Stimulated activated CD4-positive, alpha-beta T cell treated with anti-CD3 and anti-CD28 coated beads, Interleukin-15, amount 100 ng/mL, for 24 hours (primary cell): ENCODE measurements at regions not wholly inside any gene's neighbourhood (a gene's known extent, or its start where the extent isn't known, plus 50 kb on each side); places are given as distances from the start of the nearest gene placed in this dataset.

Experiments used
- DNase-seq: peaks from one replicate; pipeline ENCODE4 v3.0.0-alpha.2; 2020

DNA sequence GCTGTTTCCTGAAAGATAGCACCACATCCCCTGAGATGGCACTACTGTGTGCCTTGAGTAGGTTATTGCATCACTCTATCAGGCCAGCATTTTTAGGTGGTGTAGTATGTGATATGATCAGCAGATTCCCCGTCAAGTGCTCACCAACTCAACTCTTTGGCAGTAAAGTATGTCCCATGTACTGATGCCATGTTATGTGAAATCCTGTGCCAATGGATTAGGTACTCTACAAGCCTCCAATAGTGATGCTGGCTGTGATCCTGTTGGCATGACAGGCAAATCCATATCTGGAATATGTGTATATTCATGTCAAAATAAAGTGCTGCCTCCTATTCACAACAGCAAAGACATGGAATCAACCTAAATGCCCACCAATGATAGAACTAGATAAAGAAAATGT, 137.2 kb upstream of the CAMK1G start:
- DNase-seq, result no peak

DNA sequence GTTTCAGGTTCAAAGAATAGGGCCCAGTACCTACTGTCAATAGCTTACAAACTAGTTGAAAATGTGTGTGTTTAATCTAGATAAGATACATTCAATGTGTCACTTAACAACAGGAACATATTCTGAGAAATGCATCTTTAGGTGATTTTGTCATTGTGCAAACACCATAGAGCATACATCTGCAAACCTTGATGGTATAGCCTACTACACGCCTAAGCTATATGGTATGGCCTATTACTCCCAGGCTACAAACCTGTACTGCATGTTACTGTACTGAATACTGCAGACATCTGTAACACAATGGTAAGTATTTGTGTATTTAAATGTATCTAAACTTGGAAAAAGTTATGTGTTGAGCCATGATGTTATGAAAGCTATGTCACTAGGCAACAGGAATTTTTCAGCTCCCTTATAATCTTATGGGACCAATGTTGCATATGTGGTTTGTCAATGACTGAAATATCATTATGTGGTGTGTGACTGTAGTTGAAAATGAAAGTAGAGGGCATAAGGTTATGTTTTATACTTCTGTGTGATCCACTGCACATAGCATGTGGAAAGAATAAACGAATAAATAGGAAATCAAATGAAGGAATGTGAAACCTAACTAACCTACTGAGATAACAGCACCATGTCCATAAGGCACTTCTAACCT, 129.0 kb upstream of the CAMK1G start:
- no peak for DNase-seq

GRCh38 chr1:209455145-209455544, 128.4 kb upstream of the CAMK1G start:
- no peak for DNase-seq

DNA sequence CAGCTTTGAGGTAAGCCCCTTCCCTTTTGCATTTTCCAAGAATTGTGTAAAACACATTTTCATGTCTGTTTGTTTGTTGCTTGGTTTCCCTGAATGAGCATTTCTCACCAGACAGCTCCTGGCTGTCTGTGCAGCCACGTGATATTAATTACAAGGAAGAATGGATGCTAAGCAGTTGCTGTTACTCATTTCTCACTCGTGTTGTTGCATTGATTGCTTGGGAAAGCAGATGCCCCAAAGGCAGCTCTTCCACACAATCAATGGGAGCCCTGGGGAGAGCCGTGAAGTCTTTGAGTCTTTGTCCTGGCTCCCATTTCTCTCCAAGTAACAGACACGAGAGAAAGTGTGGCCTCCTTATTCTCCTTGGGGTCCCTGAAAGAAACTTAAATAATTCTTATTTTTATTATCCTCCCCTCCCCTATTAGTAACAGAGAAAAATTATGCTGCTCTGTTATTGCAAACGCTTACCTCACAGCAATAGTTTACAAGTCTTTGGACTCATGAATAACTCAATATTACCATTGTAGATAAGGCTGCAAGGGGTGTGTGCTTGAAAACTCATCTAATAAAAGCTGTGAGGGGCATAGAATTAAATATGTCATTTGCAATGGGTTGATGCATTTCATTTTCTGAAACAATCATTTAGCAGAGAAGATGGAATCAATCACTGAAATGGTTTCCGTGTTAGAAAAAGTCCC, 127.7 kb upstream of the CAMK1G start:
- no peak for DNase-seq

DNA sequence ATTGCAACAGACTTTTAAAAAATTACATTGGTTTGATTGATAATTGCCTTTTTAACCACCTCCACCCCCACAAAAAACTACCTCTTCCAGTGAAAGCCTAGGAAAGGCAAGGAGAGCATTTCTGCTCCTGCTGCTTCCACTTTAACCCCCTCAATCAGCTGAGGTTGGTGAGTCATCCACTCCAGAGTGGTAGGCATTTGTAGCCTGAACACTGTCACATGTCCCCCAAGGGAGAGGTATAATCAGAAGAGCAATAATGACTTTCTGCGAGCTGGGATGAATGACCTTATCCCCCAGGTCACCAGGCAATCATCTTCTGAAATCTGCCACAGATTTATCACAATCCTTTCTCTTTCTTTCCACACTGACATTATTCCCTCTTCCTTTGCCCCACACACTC, 126.6 kb upstream of the CAMK1G start:
- no peak for DNase-seq

GRCh38 chr1:209457401-209458125, 126.0 kb upstream of the CAMK1G start:
- DNase-seq, result no peak

GRCh38 chr1:209458921-209459320, 124.6 kb upstream of the CAMK1G start:
- no peak for DNase-seq

- no peak for DNase-seq
Observed at GRCh38 chr1:209461168-209461567, 122.3 kb upstream of the CAMK1G start.

GRCh38 chr1:209462433-209462832, 121.1 kb upstream of the CAMK1G start:
- no peak for DNase-seq

- no peak for DNase-seq
Observed at GRCh38 chr1:209463441-209463840, 120.1 kb upstream of the CAMK1G start.

GRCh38 chr1:209473025-209473424, 110.5 kb upstream of the CAMK1G start:
- no peak for DNase-seq

GRCh38 chr1:209480345-209480744, 103.2 kb upstream of the CAMK1G start:
- no peak for DNase-seq

GRCh38 chr1:209483691-209484090, 99.8 kb upstream of the CAMK1G start:
- no peak for DNase-seq

- DNase-seq, result no peak
Observed at GRCh38 chr1:209484429-209484828, 99.1 kb upstream of the CAMK1G start.

GRCh38 chr1:209485167-209485566, 98.3 kb upstream of the CAMK1G start:
- no peak for DNase-seq

GRCh38 chr1:209485751-209486150, 97.8 kb upstream of the CAMK1G start:
- no peak for DNase-seq

DNA sequence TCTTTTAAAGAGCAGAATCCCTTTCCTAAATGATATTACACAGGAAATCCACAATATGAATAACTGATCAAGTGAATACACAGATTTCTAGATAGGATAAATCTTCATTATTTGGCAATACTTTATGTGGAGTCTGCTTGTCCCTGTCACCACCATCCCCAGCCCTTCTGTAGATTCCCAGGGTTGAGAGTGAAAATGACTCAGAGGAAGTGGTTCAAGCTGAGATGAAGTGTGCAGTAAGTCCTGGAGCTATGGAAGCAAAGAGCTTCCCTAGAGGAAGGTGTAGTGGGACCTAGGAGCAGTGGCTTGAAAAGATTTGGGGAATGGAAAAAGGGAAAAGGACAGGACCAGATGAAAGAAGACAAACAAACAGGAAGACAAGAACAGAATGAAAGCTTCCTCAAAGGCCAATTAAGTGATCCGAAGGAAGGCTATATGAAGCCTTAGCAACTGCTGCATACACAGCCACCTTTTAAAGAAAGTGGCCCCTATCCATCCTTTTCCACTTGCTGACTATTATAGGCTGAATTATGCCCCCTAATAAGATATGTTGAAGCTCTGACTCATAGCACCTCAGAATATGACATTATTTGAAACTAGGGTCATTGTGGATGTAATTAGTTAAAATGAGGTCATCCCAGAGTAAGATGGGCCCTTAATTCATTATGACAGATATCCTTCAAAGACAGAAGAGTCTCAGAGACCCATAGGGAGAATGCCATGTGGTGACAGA, 96.5 kb upstream of the CAMK1G start:
- no peak for DNase-seq

- DNase-seq, result no peak
Observed at GRCh38 chr1:209490013-209490412, 93.5 kb upstream of the CAMK1G start.

GRCh38 chr1:209491031-209491430, 92.5 kb upstream of the CAMK1G start:
- DNase-seq, result no peak

- DNase-seq, result no peak
Observed at GRCh38 chr1:209491496-209491895, 92.0 kb upstream of the CAMK1G start.

DNA sequence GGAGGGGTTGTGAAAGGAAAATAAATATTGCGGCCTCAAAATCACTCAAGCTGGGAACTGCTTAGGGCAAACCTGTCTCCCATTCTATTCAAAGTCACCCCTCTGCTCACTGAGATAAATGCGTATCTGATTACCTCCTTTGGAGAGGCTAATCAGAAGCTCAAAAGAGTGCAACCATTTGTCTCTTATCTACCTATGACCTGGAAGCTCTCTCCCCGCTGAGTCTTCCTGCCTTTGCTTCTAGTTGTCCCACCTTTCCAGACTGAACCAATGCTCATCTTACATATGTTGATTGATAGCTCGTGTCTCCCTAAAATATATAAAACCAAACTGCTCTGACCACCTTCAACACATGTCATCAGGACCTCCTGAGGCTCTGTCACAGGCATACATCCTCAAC, 91.6 kb upstream of the CAMK1G start:
- no peak for DNase-seq

DNA sequence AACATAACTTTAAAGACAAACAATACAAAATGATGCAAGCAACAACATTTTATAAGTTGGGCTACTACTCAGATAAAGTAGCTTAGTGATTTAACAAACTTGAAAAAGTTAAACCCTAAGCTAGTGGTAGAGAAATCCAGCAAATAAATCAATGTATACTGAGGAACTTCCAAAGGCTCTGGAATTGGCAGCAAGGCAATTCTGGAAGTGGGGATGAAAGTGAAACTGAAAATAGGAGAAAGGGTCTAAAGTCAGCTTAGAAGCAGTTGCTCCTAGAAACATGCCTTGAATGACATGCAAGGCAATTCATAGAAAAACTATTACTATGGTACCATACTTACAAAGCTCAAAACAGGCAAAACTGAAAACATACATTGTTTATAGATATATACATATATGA, 90.0 kb upstream of the CAMK1G start:
- no peak for DNase-seq

DNA sequence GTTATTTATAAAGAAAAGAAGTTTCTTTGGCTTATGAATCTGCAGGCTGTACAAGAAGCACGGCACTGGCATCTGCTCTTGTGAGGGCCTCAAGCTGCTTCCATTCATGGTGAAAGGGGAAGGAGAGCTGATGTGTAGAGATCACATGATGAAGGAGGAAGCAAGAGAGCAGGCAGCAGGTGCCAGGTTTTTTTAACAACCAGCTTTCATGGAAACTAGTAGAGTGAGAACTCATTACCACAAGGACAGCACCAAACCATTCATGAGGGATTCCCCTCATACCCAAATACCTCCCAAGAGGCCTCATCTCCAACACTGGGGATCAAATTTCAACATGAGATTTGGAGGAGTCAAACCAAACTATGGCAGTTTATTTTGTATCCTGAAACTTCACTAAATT, 85.8 kb upstream of the CAMK1G start:
- no peak for DNase-seq

DNA sequence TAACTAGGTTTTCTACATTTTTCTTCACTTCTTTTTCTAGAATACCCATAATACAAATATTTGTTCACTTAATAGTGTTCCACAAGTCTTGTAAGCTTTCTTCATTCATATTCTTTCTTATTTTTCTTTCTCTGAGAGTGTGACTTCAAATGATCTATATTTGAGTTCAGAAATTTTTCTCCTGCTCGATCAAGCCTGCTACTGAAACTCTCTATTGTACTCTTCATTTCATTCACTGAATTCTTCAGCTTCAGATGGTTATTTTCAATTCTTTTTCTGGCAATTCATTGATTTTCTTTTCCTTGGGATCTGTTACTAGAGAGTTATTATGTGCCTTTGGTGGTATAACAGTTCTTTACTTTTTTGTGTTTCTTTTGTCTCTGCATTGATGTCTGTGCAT, 82.5 kb upstream of the CAMK1G start:
- no peak for DNase-seq
